ENCODE measurements at regions not wholly inside any gene's neighbourhood (a gene's known extent, or its start where the extent isn't known, plus 50 kb on each side); places are given as distances from the start of the nearest gene placed in this dataset.

DNA sequence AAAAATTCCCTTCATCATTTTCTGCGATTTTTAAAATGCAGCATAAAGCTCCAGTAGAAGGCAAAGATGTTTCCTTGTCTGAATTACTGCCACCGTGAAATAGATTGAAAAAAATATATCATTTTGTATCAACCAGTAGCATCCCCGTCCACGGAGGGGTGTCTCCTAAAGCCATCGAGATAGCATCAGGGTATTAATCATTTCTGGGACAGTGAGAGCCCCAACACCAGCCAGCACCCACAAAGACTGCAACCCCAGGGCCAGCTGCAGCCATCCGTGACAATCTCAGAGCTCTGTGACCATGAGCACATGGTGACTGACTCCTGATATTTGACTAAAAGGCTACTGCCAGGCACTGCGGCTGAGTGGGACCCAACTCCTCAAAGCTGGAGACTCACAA lies 64.1 kb upstream of the SIX3 start:
- DNase-seq (ENCODE audit: low read depth in 2 of 3, low spot score in 1 of 3) = no peak

DNA sequence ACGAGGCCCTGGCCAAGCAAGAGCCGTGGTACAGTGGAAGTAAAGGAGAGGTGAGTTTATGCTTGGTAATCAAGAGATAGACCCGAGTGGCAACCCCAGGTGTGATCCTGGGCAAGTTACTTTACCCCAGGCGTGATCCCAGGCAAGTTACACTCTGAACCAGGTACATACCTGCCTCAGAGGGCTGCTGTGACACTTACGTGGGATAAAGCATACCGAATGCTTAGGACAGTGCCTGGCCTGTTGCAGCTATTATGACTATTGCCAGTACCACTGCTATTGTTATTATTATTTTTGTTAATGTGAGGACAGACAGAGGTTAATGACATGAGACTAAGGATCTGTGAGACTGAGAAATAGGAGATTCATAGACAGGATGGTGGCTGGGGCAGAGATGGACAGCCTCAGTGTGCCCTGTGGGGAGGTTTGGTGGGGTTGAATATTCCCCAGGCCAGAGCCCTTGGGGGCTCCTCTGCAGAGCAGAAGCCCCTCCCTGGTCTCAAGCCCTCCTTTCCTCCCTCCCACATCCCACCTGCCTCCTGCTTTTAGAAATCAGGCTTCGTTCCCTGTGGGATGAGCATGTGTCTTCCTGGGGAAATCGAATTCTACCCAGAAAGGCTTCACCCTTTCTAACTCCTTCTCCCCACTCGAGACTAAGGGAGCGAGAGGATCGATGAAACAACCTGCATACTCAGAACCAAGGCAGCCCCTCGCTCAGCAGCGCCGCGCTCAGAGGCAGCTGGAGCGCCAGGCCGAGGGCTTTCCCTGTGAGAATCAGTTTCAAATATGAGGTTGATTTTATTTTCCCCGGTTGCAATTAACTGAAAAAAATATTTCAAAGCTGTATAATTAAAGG lies 62.0 kb upstream of the SIX3 start:
- DNase-seq (ENCODE audit: low read depth in 2 of 3, low spot score in 1 of 3) = no peak

DNA sequence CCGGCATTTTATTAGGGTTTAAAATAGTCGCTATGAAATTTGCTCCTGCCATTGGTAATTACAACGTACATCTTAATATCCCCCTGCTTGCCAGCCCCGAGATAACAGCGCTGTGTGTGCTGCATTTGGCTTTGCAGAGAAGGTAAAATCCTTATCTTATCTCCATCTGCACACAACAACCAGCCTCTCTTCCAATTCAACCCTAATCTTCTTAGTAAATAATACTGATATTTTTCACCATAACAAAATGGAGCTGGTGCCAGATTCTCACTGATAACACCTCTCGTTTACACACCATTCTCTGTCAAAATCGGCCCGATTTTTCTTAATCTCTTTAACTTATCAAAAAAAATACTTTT lies 61.4 kb upstream of the SIX3 start:
- DNase-seq (ENCODE audit: low read depth in 2 of 3, low spot score in 1 of 3) = no peak

DNA sequence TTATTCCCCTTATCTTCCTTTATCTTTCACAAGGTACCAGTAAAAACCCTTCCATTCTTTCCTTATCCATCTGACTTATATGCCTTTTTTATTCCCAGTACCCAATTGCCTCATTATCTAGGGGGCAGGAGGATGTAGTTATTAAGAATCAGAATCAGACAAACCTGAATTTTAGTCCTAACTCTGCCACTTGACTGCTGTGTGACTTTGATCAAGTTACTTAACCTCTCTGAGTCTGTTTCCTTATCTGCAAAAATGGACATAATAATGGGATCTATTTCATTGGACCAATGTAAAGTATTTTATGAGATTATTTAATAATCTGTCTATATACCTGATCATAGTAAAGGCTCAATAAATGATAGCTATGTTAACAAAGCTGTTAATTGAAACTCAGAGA lies 59.6 kb upstream of the SIX3 start:
- no peak for DNase-seq (ENCODE audit: low read depth in 2 of 3, low spot score in 1 of 3)

DNA sequence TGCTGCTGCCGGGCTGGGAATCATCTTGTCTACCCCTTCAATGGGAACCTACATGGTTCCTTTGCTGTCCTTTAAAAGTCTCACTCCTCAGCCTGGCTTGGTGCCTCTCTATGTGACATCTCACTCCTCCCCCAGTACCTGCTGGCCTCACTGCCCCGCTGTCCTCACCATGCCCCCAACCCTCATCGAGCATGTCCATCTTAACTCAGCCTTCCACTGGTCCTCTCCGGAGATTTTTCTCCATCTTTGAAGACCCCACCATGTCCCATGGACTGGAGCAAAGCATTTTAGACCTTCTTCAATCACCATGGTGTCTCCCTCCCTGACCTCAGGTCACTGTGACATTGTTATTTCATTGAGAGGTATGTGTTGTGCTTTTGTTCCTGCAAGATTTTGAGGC lies 58.1 kb upstream of the SIX3 start:
- no peak for DNase-seq (ENCODE audit: low read depth in 2 of 3, low spot score in 1 of 3)

DNA sequence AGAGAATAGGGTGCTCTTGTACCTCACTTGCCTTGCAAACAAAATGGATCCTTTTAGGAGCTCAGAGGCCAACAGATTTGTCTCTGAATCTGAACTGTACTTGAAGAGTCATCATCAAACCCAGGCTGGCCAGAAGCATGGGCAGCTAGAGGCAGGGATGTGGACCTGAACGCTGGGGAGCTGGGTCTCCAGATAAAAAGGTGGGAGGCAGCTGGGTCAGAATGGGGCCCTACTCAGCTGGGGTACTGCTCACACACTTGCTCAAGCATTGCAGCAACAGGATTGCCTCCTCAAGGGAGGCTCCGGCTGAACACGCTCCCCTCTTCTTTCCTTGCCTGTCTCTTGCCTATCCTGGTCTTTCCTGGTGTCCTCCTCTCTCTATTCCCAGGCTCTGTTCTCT lies 57.3 kb upstream of the SIX3 start:
- DNase-seq (ENCODE audit: low read depth in 2 of 3, low spot score in 1 of 3) = no peak

DNA sequence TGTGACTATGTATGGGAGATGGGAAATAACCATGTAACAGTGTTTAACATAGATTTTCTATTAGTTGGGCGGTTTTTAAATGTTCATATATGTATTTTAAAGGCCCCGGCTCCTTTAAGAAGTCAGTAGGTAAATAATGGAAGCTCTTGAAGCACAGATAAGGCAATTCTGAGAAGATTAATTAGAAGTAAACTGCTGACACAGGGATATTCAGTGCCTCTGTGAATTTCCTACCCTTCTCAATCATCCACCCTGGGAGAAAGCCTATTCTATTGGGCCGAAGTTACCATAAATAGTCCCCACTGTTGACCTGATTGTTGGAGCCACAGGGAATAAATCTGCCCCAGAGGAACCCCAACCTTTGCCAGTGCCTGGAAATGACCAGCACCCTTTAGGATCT lies 56.8 kb upstream of the SIX3 start:
- no peak for DNase-seq (ENCODE audit: low read depth in 2 of 3, low spot score in 1 of 3)

DNA sequence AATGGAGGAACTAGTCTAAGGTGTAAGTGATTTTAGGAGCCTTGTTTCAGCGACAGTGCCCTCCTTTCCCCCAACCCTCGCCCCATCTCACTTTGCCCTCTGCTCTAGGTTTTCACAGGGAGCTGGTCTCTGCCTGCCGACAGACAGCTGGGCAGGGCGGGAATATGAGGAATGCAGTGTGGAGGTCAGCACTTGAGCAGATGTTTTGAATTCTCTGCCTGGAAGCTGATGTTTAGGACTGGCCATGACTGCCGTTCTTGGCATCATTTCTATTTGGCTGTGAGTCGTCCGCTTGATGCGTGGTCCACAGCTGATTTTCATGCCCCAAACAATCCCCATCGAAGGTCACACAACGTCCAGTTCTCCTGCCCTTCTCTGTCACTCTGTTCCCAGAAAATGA lies 55.1 kb upstream of the SIX3 start:
- DNase-seq (ENCODE audit: low read depth in 2 of 3, low spot score in 1 of 3) = no peak

DNA sequence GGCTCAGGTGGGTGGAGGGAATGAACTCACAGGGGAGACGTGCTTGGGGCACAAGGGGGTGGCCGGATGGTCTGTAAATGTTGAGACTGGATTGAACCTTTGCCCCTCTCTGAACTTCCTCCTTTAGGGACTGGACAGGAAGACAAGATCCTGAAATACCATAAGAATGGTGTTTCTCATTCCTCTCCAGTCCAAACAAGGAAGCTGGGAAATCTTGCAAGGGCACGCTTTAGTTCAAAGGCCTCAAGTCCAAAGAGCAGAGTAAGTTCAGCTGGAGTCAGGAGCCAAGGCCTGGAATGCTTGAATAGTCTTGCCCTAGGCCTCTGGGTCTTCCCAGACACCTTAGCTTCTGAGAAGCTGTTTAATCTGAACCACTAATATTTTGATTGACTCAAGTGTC lies 52.4 kb upstream of the SIX3 start:
- DNase-seq (ENCODE audit: low read depth in 2 of 3, low spot score in 1 of 3) = no peak

All from stimulated activated CD4-positive, alpha-beta T cell treated with anti-CD3 and anti-CD28 coated beads, Interleukin-12 subunit alpha, Interleukin-12 subunit beta, amount 100 ng/mL, for 48 hours (primary cell).